GM13976 (cell line): ENCODE measurements at regions not wholly inside any gene's neighbourhood (a gene's known extent, or its start where the extent isn't known, plus 50 kb on each side); places are given as distances from the start of the nearest gene placed in this dataset.

Experiments used
- DNase-seq: peaks from one replicate; pipeline ENCODE4 v3.0.0; 2012; ENCODE audit warnings: low spot score
- in situ Hi-C: fragments of 300-500 bp; cut with MboI; formaldehyde crosslinking; loops from one replicate; pipeline ENCODE4 v1.12.0; 2022; ENCODE audit warnings: low sequenced_read_pairs, mixed read lengths, inconsistent platforms; ENCODE audit not compliant: unreplicated experiment
- TF ChIP-seq, protein P1 (sequence below): IDR thresholded peaks from 2 replicates; pipeline ENCODE4 v1.5.1; 2012; ENCODE audit warnings: borderline replicate concordance, mild to moderate bottlenecking; ENCODE audit not compliant: insufficient read depth; ENCODE audit errors: extremely low read depth, missing control alignments, control extremely low read depth

DNA sequence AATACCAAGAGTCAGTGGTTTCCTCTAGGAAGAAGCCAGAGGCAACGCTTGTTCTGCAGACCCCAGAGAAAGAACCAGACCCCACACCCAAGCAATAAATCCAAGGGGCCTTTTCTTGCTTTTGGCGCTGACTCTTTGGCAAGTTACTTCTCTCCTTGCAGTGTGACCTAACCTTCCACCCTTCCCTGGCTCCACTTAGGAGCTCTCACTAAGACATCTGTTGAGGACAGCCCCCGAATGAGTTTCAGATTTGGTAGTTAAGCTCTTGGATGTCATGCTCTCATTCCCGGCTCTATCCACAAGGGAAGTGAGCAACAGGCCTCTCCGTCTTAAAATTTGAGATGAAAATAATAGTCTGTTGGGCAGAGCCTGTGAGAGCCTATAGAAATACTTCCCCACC lies 50.6 kb upstream of the FAM204A start:
- TF ChIP-seq, protein P1, sequence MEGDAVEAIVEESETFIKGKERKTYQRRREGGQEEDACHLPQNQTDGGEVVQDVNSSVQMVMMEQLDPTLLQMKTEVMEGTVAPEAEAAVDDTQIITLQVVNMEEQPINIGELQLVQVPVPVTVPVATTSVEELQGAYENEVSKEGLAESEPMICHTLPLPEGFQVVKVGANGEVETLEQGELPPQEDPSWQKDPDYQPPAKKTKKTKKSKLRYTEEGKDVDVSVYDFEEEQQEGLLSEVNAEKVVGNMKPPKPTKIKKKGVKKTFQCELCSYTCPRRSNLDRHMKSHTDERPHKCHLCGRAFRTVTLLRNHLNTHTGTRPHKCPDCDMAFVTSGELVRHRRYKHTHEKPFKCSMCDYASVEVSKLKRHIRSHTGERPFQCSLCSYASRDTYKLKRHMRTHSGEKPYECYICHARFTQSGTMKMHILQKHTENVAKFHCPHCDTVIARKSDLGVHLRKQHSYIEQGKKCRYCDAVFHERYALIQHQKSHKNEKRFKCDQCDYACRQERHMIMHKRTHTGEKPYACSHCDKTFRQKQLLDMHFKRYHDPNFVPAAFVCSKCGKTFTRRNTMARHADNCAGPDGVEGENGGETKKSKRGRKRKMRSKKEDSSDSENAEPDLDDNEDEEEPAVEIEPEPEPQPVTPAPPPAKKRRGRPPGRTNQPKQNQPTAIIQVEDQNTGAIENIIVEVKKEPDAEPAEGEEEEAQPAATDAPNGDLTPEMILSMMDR: no peak
- in situ Hi-C loops: no loop called here
- no peak for DNase-seq
